OCI-LY7 (cell line): ENCODE measurements at regions not wholly inside any gene's neighbourhood (a gene's known extent, or its start where the extent isn't known, plus 50 kb on each side); places are given as distances from the start of the nearest gene placed in this dataset.

Experiments
- BruUV-seq: library from RNA; stranded (reverse); fragments of 400-500 nt; replicated peaks from 2 replicates; lab custom pipeline; 2021; lab: Mats Ljungman, UMichigan
- CTCF ChIA-PET: fragments of 300-600 bp; sonication (Branson Sonifier 250); formaldehyde crosslinking; loops from one replicate; lab custom pipeline; 2022; ENCODE audit warnings: antibody characterized with exemption; ENCODE audit not compliant: unreplicated experiment; lab: Charles Lee
- POLR2A ChIA-PET: fragments of 300-600 bp; sonication (Branson Sonifier 250); formaldehyde crosslinking; loops from one replicate; lab custom pipeline; 2022; ENCODE audit warnings: antibody characterized with exemption; lab: Charles Lee
- DNase-seq: peaks from one replicate; pipeline ENCODE4 v3.0.0-alpha.2; 2015; ENCODE audit warnings: low spot score
- H2AFZ ChIP-seq: fragments of 200-600 bp; sonication (generic), shearing (Covaris generic); 2 replicates; pipeline ENCODE4 v1.6.1; 2014; ENCODE audit warnings: mild to moderate bottlenecking, antibody characterized with exemption, low read length, moderate library complexity
- H3K27ac ChIP-seq: fragments of 200-600 bp; sonication (generic); 2 replicates; pipeline ENCODE4 v1.5.1; 2014; ENCODE audit warnings: mixed run types, low read depth, mild to moderate bottlenecking, moderate library complexity, low read length, inconsistent platforms; ENCODE audit not compliant: poor library complexity, severe bottlenecking
- H3K36me3 ChIP-seq: fragments of 200-600 bp; sonication (generic); 2 replicates; pipeline ENCODE4 v1.6.1; 2014; ENCODE audit warnings: mild to moderate bottlenecking, antibody characterized with exemption, low read length, moderate library complexity, mixed read lengths; ENCODE audit not compliant: insufficient read depth
- H3K4me1 ChIP-seq: fragments of 200-600 bp; sonication (generic); 2 replicates; pipeline ENCODE4 v1.5.1; 2014; ENCODE audit warnings: mild to moderate bottlenecking, low read length; ENCODE audit not compliant: insufficient read depth, poor library complexity, severe bottlenecking
- H3K4me2 ChIP-seq: fragments of 200-600 bp; sonication (generic); 2 replicates; pipeline ENCODE4 v1.6.1; 2014; ENCODE audit warnings: mild to moderate bottlenecking, low read length
- H3K4me3 ChIP-seq: fragments of 200-600 bp; sonication (generic); 2 replicates; pipeline ENCODE4 v1.5.1; 2014; ENCODE audit warnings: mild to moderate bottlenecking, low read depth, low read length; ENCODE audit not compliant: poor library complexity, severe bottlenecking
- H3K79me2 ChIP-seq: fragments of 200-600 bp; sonication (generic); 2 replicates; pipeline ENCODE4 v1.6.1; 2016; ENCODE audit warnings: low read depth, mild to moderate bottlenecking, low read length, moderate library complexity, mixed read lengths; ENCODE audit not compliant: insufficient read depth
- H3K9me2 ChIP-seq: fragments of 200-600 bp; sonication (generic); 2 replicates; pipeline ENCODE4 v1.6.1; 2016; ENCODE audit warnings: mild to moderate bottlenecking, low read length, mixed read lengths; ENCODE audit not compliant: insufficient read depth
- H3K9me3 ChIP-seq: fragments of 200-600 bp; sonication (generic); 2 replicates; pipeline ENCODE4 v1.6.1; 2014; ENCODE audit warnings: mild to moderate bottlenecking, mixed run types, low read length, mixed read lengths
- H4K20me1 ChIP-seq: fragments of 200-600 bp; sonication (generic); 2 replicates; pipeline ENCODE4 v1.6.1; 2014; ENCODE audit warnings: mild to moderate bottlenecking, antibody characterized with exemption, low read length, moderate library complexity, mixed read lengths; ENCODE audit not compliant: insufficient read depth
- EZH2phosphoT487 ChIP-seq: fragments of 200-600 bp; sonication (generic); IDR thresholded peaks from 2 replicates; pipeline ENCODE4 v1.6.1; 2018; ENCODE audit warnings: low read depth, borderline replicate concordance, mild to moderate bottlenecking, mixed run types, antibody characterized with exemption, low read length, moderate library complexity, mixed read lengths
- intact Hi-C: fragments of 100-400 bp; cut with micrococcal nuclease; formaldehyde crosslinking; loops from one replicate; pipeline ENCODE4 v1.10.0; 2022; ENCODE audit not compliant: unreplicated experiment
- TF ChIP-seq, protein P1 (sequence below): fragments of 200-600 bp; sonication (generic); conservative IDR thresholded peaks from 2 replicates; pipeline ENCODE4 v1.5.1; 2014; ENCODE audit warnings: mild to moderate bottlenecking, antibody characterized with exemption, low read length, moderate library complexity, mixed read lengths

DNA sequence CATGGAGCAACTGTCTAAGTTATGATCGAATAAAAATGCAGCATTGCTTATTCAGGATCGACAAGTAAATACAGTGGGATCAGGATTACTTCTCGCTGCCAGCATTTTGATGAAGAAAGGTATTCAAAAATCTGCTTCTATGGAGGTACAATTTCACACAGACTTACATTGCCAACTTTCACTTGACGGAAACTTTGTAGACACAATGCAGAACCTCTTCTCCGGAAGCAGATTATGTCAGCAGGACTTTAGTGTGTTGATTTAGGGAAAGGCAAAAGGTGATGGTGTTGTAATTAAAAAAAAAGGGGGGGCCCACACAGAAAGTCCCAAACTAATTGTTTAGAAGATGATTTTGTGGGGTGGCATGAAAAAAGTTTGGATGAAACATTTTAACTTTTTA, 462.4 kb upstream of the KLF6 start:
- TF ChIP-seq EZH2phosphoT487: no peak
- TF ChIP-seq, protein P1, sequence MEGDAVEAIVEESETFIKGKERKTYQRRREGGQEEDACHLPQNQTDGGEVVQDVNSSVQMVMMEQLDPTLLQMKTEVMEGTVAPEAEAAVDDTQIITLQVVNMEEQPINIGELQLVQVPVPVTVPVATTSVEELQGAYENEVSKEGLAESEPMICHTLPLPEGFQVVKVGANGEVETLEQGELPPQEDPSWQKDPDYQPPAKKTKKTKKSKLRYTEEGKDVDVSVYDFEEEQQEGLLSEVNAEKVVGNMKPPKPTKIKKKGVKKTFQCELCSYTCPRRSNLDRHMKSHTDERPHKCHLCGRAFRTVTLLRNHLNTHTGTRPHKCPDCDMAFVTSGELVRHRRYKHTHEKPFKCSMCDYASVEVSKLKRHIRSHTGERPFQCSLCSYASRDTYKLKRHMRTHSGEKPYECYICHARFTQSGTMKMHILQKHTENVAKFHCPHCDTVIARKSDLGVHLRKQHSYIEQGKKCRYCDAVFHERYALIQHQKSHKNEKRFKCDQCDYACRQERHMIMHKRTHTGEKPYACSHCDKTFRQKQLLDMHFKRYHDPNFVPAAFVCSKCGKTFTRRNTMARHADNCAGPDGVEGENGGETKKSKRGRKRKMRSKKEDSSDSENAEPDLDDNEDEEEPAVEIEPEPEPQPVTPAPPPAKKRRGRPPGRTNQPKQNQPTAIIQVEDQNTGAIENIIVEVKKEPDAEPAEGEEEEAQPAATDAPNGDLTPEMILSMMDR: no peak
- H3K4me1 ChIP-seq: no peaks in the 10 kb centered on the region
- H4K20me1 ChIP-seq: no peaks in the 10 kb centered on the region
- H3K9me2 ChIP-seq: no peaks in the 10 kb centered on the region
- no peaks in the 10 kb centered on the region for H3K36me3 ChIP-seq
- no peak overlapping the region for H3K4me3 ChIP-seq
- no peaks in the 10 kb centered on the region for H3K9me3 ChIP-seq
- H2AFZ ChIP-seq: no peak overlapping the region
- no TSS peak for BruUV-seq
- DNase-seq: no peak
- no peak overlapping the region for H3K4me2 ChIP-seq
- CTCF ChIA-PET: no interaction called here
- H3K27ac ChIP-seq: no peak overlapping the region
- POLR2A ChIA-PET: no interaction called here
- intact Hi-C loops: no loop called here
- H3K79me2 ChIP-seq: no peaks in the 10 kb centered on the region

DNA sequence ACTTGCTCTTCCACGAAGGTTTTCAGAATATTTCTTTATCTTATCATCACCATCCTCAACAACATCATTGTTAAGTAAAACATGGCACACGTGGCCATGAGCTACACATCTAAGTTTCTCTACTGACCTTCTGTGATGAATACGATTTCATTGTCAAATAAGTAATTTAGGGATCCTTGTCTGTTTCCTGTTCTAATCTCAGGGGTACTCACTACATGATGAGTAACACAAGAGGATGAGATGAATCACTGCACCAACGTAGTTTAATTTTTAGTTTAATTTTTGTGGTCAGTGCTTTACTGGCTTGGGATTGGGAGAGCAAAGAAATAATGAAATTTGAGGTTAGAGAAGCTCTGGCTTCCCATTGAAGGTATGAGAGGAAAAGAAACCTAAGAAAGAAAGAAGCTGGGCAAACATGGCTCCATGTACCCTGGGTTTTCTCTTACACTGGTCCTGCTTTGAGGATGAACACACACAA, 461.9 kb upstream of the KLF6 start:
- ChIA-PET POLR2A (no interaction called here), CTCF (no interaction called here)
- H3K4me3 ChIP-seq: no peak overlapping the region
- H3K79me2 ChIP-seq: no peaks in the 10 kb centered on the region
- no TSS peak for BruUV-seq
- H3K9me3 ChIP-seq: no peaks in the 10 kb centered on the region
- no peaks in the 10 kb centered on the region for H3K4me1 ChIP-seq
- H3K36me3 ChIP-seq: no peaks in the 10 kb centered on the region
- no peaks in the 10 kb centered on the region for H4K20me1 ChIP-seq
- DNase-seq: no peak
- no peak overlapping the region for H2AFZ ChIP-seq
- no peaks in the 10 kb centered on the region for H3K9me2 ChIP-seq
- no peak overlapping the region for H3K4me2 ChIP-seq
- TF ChIP-seq EZH2phosphoT487: no peak
- TF ChIP-seq, protein P1: no peak
- no peak overlapping the region for H3K27ac ChIP-seq
- intact Hi-C loops: no loop called here

DNA sequence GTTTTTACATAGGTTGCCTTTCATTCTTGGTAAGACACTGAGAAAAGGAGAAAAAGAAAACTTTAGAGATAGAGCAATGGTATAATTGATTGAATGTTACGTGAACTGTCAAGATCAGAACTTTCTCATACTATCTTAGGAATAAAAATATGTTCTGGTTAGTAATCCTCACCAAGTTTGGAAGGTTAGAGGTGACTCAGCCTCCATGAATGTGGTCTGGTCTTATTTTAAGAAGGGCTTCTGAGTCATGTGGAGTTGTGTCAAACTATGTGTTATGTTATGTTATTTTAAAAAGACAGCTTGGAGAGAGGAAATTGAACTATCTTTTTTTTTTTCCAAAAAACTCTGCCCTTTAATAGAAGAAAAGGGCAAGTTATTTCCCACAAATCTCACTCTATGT, 458.6 kb upstream of the KLF6 start:
- POLR2A ChIA-PET: no interaction called here

More for the DNA sequence above, 458.6 kb upstream of the KLF6 start:
- Histone ChIP-seq H3K4me3 (no peak overlapping the region), H3K4me2 (no peak overlapping the region), H2AFZ (no peak overlapping the region), H3K79me2 (no peaks in the 10 kb centered on the region), H3K4me1 (no peaks in the 10 kb centered on the region), H3K27ac (no peak overlapping the region), H3K9me3 (no peaks in the 10 kb centered on the region), H3K36me3 (no peaks in the 10 kb centered on the region), H4K20me1 (no peaks in the 10 kb centered on the region), H3K9me2 (no peaks in the 10 kb centered on the region)
- TF ChIP-seq, protein P1: no peak
- TF ChIP-seq EZH2phosphoT487: no peak
- no peak for DNase-seq
- BruUV-seq: no TSS peak
- CTCF ChIA-PET: no interaction called here
- intact Hi-C loops: no loop called here
